Endodermal cell (in vitro differentiated cells): ENCODE measurements at regions not wholly inside any gene's neighbourhood (a gene's known extent, or its start where the extent isn't known, plus 50 kb on each side); places are given as distances from the start of the nearest gene placed in this dataset.

Source experiments
- DNase-seq: peaks from one replicate; pipeline ENCODE4 v3.0.0-alpha.2; 2017
- H3K27ac ChIP-seq: 2 replicates; pipeline ENCODE4 v1.5.1; 2013; ENCODE audit warnings: mild to moderate bottlenecking, low read depth, low read length, moderate library complexity
- H3K27me3 ChIP-seq: 2 replicates; pipeline ENCODE4 v1.6.1; 2013; ENCODE audit warnings: mild to moderate bottlenecking, low read length, moderate library complexity; ENCODE audit not compliant: insufficient read depth, control insufficient read depth, poor library complexity, severe bottlenecking
- H3K36me3 ChIP-seq: 2 replicates; pipeline ENCODE4 v1.7.0; 2013; ENCODE audit warnings: mild to moderate bottlenecking, low read length, moderate library complexity; ENCODE audit not compliant: control insufficient read depth, insufficient read depth
- H3K4me1 ChIP-seq: one replicate; pipeline ENCODE4 v1.7.0; 2013; ENCODE audit warnings: low read length; ENCODE audit not compliant: control insufficient read depth, insufficient read depth
- H3K4me3 ChIP-seq: 2 replicates; pipeline ENCODE4 v1.5.1; 2013; ENCODE audit warnings: mild to moderate bottlenecking, low read length, moderate library complexity
- H3K9ac ChIP-seq: 2 replicates; pipeline ENCODE4 v1.6.1; 2013; ENCODE audit warnings: mild to moderate bottlenecking, low read length, moderate library complexity; ENCODE audit not compliant: poor library complexity, severe bottlenecking; ENCODE audit errors: extremely low read depth
- H3K9me3 ChIP-seq: 2 replicates; pipeline ENCODE4 v1.6.1; 2013; ENCODE audit warnings: mild to moderate bottlenecking, low read length, moderate library complexity; ENCODE audit not compliant: control insufficient read depth
- H3K27ac Mint-ChIP-seq: 2 replicates; pipeline ENCODE4 v1.8.0; 2020; ENCODE audit warnings: mixed read lengths
- H3K27me3 Mint-ChIP-seq: 2 replicates; pipeline ENCODE4 v1.8.0; 2021; ENCODE audit warnings: mild to moderate bottlenecking, mixed read lengths; ENCODE audit not compliant: insufficient read depth
- H3K36me3 Mint-ChIP-seq: 2 replicates; pipeline ENCODE4 v1.8.0; 2020; ENCODE audit warnings: low read depth, mixed read lengths
- H3K4me1 Mint-ChIP-seq: 2 replicates; pipeline ENCODE4 v1.8.0; 2020; ENCODE audit warnings: mixed read lengths
- H3K4me3 Mint-ChIP-seq: 2 replicates; pipeline ENCODE4 v1.8.0; 2020; ENCODE audit warnings: mild to moderate bottlenecking, moderate library complexity, mixed read lengths
- H3K9me3 Mint-ChIP-seq: 2 replicates; pipeline ENCODE4 v1.8.0; 2020; ENCODE audit warnings: mild to moderate bottlenecking, mixed read lengths
- CTCF ChIP-seq: fragments of 200-600 bp; sonication (generic); conservative IDR thresholded peaks from 2 replicates; pipeline ENCODE4 v1.5.0; 2021; ENCODE audit warnings: antibody characterized with exemption, mild to moderate bottlenecking
- WGBS, 2 experiments: methylation state at CpG; one replicate each; pipeline versions ENCODE4 v1.1.5 to v1.1.7; 2013; ENCODE audit warnings: missing lambda C conversion rate in 2 of 2, mixed read lengths in 1 of 2; ENCODE audit not compliant: insufficient coverage in 1 of 2, insufficient read length in 1 of 2; 5-methylcytosine and 5-hydroxymethylcytosine counted together

- Mint-ChIP-seq H3K27me3 (peaks cover 11% of the 10 kb centered on the region), H3K4me3 (no peak overlapping the region), H3K9me3 (no peaks in the 10 kb centered on the region), H3K4me1 (peaks cover 15% of the 10 kb centered on the region), H3K27ac (no peak overlapping the region), H3K36me3 (no peaks in the 10 kb centered on the region)
- Histone ChIP-seq H3K36me3 (no peaks in the 10 kb centered on the region), H3K27ac (no peak overlapping the region), H3K4me3 (no peak overlapping the region), H3K9me3 (no peaks in the 10 kb centered on the region), H3K9ac (no peak overlapping the region), H3K27me3 (no peaks in the 10 kb centered on the region), H3K4me1 (peaks cover 8% of the 10 kb centered on the region)
- 88 to 89% methylated on average over 7 to 13 of the region's 13 CpGs for WGBS, 2 experiments
- no peak for DNase-seq
- TF ChIP-seq CTCF: no peak
These were observed 172.4 kb upstream of the PDE10A start for GRCh38 chr6:165835410-165835851.

GRCh38 chr6:165834613-165835259, 171.7 kb upstream of the PDE10A start:
- TF ChIP-seq CTCF: no peak

DNA sequence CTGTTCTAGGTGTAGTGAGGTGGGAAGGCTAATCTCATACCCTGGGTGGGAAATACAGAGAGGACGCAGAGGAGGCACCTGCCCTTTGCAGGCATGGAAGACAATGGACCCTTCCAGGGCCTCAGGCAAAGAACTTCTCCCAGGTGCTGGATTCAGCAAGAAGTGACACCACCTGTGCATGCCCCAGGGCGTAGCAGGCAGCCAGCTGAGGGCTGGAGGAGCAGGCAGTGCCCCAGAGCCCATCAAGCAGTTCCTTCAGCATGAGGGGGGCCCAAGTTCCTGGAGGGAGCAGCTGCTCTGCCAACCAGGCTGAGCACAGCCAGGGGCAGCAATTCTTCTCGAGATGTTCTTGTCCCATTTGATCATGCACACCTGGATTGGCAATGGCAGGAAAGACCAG, 170.3 kb upstream of the PDE10A start:
- Mint-ChIP-seq H3K9me3 (no peaks in the 10 kb centered on the region), H3K4me3 (no peak overlapping the region), H3K4me1 (peaks cover 13% of the 10 kb centered on the region), H3K27me3 (peaks cover 3% of the 10 kb centered on the region), H3K27ac (no peak overlapping the region), H3K36me3 (no peaks in the 10 kb centered on the region)
- TF ChIP-seq CTCF: no peak
- DNase-seq: no peak
- no peaks in the 10 kb centered on the region for H3K36me3 ChIP-seq
- H3K9me3 ChIP-seq: no peaks in the 10 kb centered on the region
- H3K4me1 ChIP-seq: peaks cover 8% of the 10 kb centered on the region
- H3K27me3 ChIP-seq: no peaks in the 10 kb centered on the region
- no peak overlapping the region for H3K9ac ChIP-seq
- 88 to 93% methylated on average over 3 of the region's 3 CpGs for WGBS, 2 experiments
- no peak overlapping the region for H3K27ac ChIP-seq
- no peak overlapping the region for H3K4me3 ChIP-seq

More at GRCh38 chr6:165834613-165835259, 171.7 kb upstream of the PDE10A start:
- Histone ChIP-seq H3K9ac (no peak overlapping the region), H3K4me3 (no peak overlapping the region), H3K27me3 (no peaks in the 10 kb centered on the region), H3K9me3 (no peaks in the 10 kb centered on the region), H3K4me1 (peaks cover 8% of the 10 kb centered on the region), H3K36me3 (no peaks in the 10 kb centered on the region), H3K27ac (no peak overlapping the region)
- H3K27ac Mint-ChIP-seq: no peak overlapping the region
- H3K4me3 Mint-ChIP-seq: no peak overlapping the region
- WGBS, 2 experiments: 92% methylated on average over 3 to 11 of the region's 11 CpGs
- H3K36me3 Mint-ChIP-seq: no peaks in the 10 kb centered on the region
- peaks cover 13% of the 10 kb centered on the region for H3K4me1 Mint-ChIP-seq
- DNase-seq: no peak
- peaks cover 6% of the 10 kb centered on the region for H3K27me3 Mint-ChIP-seq
- no peaks in the 10 kb centered on the region for H3K9me3 Mint-ChIP-seq
